ENCODE measurements at regions not wholly inside any gene's neighbourhood (a gene's known extent, or its start where the extent isn't known, plus 50 kb on each side); places are given as distances from the start of the nearest gene placed in this dataset.
"Not testable (repeated sequence)": the region's sequence is repeated elsewhere in the genome, so short reads cannot be mapped to it uniquely, and the experiment has no call there.

DNA sequence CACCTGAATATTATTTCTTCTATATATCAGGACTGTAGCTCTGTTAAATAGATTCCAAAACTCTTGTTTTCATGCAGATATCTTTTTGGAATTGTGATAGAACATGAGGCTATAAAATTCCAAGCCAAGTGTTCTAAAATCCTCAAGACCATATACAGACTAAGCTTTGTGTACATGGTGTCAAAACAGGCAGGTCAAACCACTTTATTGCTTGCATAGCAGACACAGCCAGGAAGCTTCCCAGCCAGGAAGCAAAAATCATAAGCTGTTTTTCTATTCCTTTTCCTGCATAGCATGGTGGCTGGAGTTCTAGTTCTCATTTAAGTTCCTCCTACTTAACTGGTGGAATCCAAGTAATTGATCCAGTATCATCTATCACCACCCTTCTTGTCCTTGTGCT is 353.3 kb downstream of the PAX1 start:
- Histone ChIP-seq H3K9me3 (ENCODE audit: insufficient read depth, low read depth, low read length) (no peaks in the 10 kb centered on the region), H3K4me1 (ENCODE audit: insufficient read depth, low read length, poor library complexity, severe bottlenecking) (peaks cover 13% of the 10 kb centered on the region), H3K9me2 (replicated peaks; ENCODE audit: low read depth, low read length) (no peaks in the 10 kb centered on the region), H3K4me3 (ENCODE audit: low read length, poor library complexity, severe bottlenecking) (no peak overlapping the region), H3K27me3 (ENCODE audit: insufficient read depth, low read length, poor library complexity, severe bottlenecking) (no peaks in the 10 kb centered on the region), H3K4me2 (ENCODE audit: low read depth, low read length, poor library complexity, severe bottlenecking) (no peak overlapping the region), H3F3A (ENCODE audit: low read depth) (no peaks in the 10 kb centered on the region), H3K9ac (ENCODE audit: low read depth, low read length, poor library complexity, severe bottlenecking) (no peak overlapping the region), H2AFZ (ENCODE audit: low read length) (peak overlapping the region; percentile 26; the same call in 1 of the 2 replicates), H3K36me3 (ENCODE audit: insufficient read depth, low read length) (no peaks in the 10 kb centered on the region), H3K79me2 (ENCODE audit: insufficient read depth, low read length) (no peaks in the 10 kb centered on the region), H4K20me1 (ENCODE audit: insufficient read depth, low read length, poor library complexity, severe bottlenecking) (no peaks in the 10 kb centered on the region)
- TF ChIP-seq EZH2phosphoT487 (IDR thresholded peaks at IDR 0.05; ENCODE audit: borderline replicate concordance), result no peak
- TF ChIP-seq, protein P1, sequence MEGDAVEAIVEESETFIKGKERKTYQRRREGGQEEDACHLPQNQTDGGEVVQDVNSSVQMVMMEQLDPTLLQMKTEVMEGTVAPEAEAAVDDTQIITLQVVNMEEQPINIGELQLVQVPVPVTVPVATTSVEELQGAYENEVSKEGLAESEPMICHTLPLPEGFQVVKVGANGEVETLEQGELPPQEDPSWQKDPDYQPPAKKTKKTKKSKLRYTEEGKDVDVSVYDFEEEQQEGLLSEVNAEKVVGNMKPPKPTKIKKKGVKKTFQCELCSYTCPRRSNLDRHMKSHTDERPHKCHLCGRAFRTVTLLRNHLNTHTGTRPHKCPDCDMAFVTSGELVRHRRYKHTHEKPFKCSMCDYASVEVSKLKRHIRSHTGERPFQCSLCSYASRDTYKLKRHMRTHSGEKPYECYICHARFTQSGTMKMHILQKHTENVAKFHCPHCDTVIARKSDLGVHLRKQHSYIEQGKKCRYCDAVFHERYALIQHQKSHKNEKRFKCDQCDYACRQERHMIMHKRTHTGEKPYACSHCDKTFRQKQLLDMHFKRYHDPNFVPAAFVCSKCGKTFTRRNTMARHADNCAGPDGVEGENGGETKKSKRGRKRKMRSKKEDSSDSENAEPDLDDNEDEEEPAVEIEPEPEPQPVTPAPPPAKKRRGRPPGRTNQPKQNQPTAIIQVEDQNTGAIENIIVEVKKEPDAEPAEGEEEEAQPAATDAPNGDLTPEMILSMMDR (conservative IDR thresholded peaks at IDR 0.05; ENCODE audit: low read length), result no peak

DNA sequence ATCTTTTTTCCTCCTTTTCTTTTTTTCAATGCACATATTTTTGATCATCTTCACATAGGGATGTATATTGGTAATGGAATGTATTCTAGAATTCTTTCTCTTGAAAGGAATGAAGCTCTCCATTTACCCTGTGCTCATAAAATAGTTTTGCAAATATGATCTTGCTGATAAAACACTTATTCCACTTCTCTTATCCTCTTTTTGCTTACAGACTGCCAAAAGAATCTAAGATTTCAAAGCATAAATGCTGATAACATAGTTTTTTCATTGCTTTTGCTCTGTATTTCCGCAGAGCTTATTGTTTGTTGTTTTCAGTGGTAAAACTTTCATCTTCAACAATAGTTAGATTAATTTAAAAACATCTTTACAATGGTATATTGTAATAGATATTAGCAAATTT is 350.5 kb downstream of the PAX1 start:
- H3K36me3 ChIP-seq (ENCODE audit: insufficient read depth, low read length), result no peaks in the 10 kb centered on the region
- no peaks in the 10 kb centered on the region for H3K27me3 ChIP-seq (ENCODE audit: insufficient read depth, low read length, poor library complexity, severe bottlenecking)
- H3F3A ChIP-seq (ENCODE audit: low read depth), result no peaks in the 10 kb centered on the region
- TF ChIP-seq EZH2phosphoT487 (IDR thresholded peaks at IDR 0.05; ENCODE audit: borderline replicate concordance), result no peak
- TF ChIP-seq, protein P1 (conservative IDR thresholded peaks at IDR 0.05; ENCODE audit: low read length), result no peak
- H3K9me3 ChIP-seq (ENCODE audit: insufficient read depth, low read depth, low read length), result no peaks in the 10 kb centered on the region
- no peaks in the 10 kb centered on the region for H3K4me1 ChIP-seq (ENCODE audit: insufficient read depth, low read length, poor library complexity, severe bottlenecking)
- H4K20me1 ChIP-seq (ENCODE audit: insufficient read depth, low read length, poor library complexity, severe bottlenecking), result no peaks in the 10 kb centered on the region
- H3K4me2 ChIP-seq (ENCODE audit: low read depth, low read length, poor library complexity, severe bottlenecking), result no peak overlapping the region
- no peaks in the 10 kb centered on the region for H3K79me2 ChIP-seq (ENCODE audit: insufficient read depth, low read length)
- no peak overlapping the region for H3K4me3 ChIP-seq (ENCODE audit: low read length, poor library complexity, severe bottlenecking)
- no peak overlapping the region for H3K9ac ChIP-seq (ENCODE audit: low read depth, low read length, poor library complexity, severe bottlenecking)
- H3K9me2 ChIP-seq (replicated peaks; ENCODE audit: low read depth, low read length), result no peaks in the 10 kb centered on the region
- H2AFZ ChIP-seq (ENCODE audit: low read length), result no peak overlapping the region

DNA sequence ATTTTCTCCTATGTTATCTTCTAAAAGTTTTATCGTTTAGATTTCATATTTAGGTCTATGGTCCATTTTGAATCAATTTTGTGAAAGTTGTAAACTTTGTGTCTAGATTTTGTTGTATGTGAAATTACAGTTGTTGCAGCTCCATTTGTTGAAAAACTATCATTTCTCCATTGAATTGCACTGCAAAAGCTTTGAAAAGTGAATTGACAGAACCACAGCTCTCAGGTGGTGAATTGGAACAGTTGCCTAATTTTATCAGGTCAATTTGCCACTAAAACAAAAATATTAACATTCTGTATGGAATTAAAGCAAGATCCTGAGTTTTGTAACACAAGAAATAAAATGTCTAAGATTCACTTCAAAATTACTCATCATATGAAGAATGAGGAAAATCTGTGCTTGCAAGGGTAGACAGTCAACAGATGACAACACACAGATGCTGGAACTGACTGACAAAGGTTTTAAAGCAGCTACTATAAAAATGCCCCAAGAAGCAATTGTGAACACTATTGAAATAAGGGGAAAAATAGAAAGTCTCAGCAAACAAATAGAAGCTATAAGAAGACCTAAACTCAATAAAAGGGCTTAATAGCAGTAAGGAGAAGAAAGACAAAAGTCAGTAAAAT is 346.7 kb downstream of the PAX1 start:
- H3K4me2 ChIP-seq (ENCODE audit: low read depth, low read length, poor library complexity, severe bottlenecking), result no peak overlapping the region
- H3K4me3 ChIP-seq (ENCODE audit: low read length, poor library complexity, severe bottlenecking), result no peak overlapping the region
- H3K9me3 ChIP-seq (ENCODE audit: insufficient read depth, low read depth, low read length), result no peaks in the 10 kb centered on the region
- no peaks in the 10 kb centered on the region for H4K20me1 ChIP-seq (ENCODE audit: insufficient read depth, low read length, poor library complexity, severe bottlenecking)
- no peaks in the 10 kb centered on the region for H3K9me2 ChIP-seq (replicated peaks; ENCODE audit: low read depth, low read length)
- no peaks in the 10 kb centered on the region for H3K27me3 ChIP-seq (ENCODE audit: insufficient read depth, low read length, poor library complexity, severe bottlenecking)
- peaks cover 23% of the 10 kb centered on the region for H3K4me1 ChIP-seq (ENCODE audit: insufficient read depth, low read length, poor library complexity, severe bottlenecking)
- H3K36me3 ChIP-seq (ENCODE audit: insufficient read depth, low read length), result no peaks in the 10 kb centered on the region
- H3K79me2 ChIP-seq (ENCODE audit: insufficient read depth, low read length), result no peaks in the 10 kb centered on the region
- no peak overlapping the region for H3K9ac ChIP-seq (ENCODE audit: low read depth, low read length, poor library complexity, severe bottlenecking)
- H3F3A ChIP-seq (ENCODE audit: low read depth), result no peaks in the 10 kb centered on the region
- TF ChIP-seq, protein P1 (conservative IDR thresholded peaks at IDR 0.05; ENCODE audit: low read length), result no peak
- no peak for TF ChIP-seq EZH2phosphoT487 (IDR thresholded peaks at IDR 0.05; ENCODE audit: borderline replicate concordance)
- no peak overlapping the region for H2AFZ ChIP-seq (ENCODE audit: low read length)

DNA sequence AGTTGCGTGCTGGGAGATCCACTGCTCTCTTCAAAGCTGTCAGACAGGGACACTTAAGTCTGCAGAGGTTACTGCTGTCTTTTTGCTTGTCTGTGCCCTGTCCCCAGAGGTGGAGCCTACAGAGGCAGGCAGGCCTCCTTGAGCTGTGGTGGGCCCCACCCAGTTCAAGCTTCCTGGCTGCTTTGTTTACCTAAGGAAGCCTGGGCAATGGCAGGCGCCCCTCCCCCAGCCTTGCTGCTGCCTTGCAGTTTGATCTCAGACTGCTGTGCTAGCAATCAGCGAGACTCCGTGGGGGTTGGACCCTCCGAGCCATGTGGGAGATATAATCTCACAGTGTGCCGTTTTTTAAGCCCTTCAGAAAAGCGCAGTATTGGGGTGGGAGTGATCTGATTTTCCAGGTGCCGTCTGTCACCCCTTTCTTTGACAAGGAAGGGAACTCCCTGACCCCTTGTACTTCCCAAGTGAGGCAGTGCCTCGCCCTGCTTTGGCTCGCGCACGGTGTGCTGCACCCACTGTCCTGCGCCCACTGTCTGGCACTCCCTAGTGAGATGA is 340.6 kb downstream of the PAX1 start:
- H3K27me3 ChIP-seq (ENCODE audit: insufficient read depth, low read length, poor library complexity, severe bottlenecking); H3F3A ChIP-seq (ENCODE audit: low read depth); H3K4me3 ChIP-seq (ENCODE audit: low read length, poor library complexity, severe bottlenecking); H3K36me3 ChIP-seq (ENCODE audit: insufficient read depth, low read length); H3K9ac ChIP-seq (ENCODE audit: low read depth, low read length, poor library complexity, severe bottlenecking); H3K79me2 ChIP-seq (ENCODE audit: insufficient read depth, low read length); H3K9me3 ChIP-seq (ENCODE audit: insufficient read depth, low read depth, low read length); H3K4me2 ChIP-seq (ENCODE audit: low read depth, low read length, poor library complexity, severe bottlenecking); H4K20me1 ChIP-seq (ENCODE audit: insufficient read depth, low read length, poor library complexity, severe bottlenecking); H3K9me2 ChIP-seq (replicated peaks; ENCODE audit: low read depth, low read length): not testable (repeated sequence)
- 0 out of 2 replicates have a peak overlapping the region, but pooled peaks have one; percentile 9 for H2AFZ ChIP-seq (ENCODE audit: low read length)
- H3K4me1 ChIP-seq (ENCODE audit: insufficient read depth, low read length, poor library complexity, severe bottlenecking), result peaks cover 31% of the 10 kb centered on the region

All from Loucy (cell line).